ENCODE measurements at regions not wholly inside any gene's neighbourhood (a gene's known extent, or its start where the extent isn't known, plus 50 kb on each side); places are given as distances from the start of the nearest gene placed in this dataset.

GRCh38 chr1:101137144-101138126 lies 99.4 kb upstream of the S1PR1 start:
- DNase-seq (ENCODE audit: low spot score) = no peak
- Histone ChIP-seq H3K27ac (no peak overlapping the region), H2AFZ (no peak overlapping the region), H3K27me3 (no peaks in the 10 kb centered on the region), H3K79me2 (no peaks in the 10 kb centered on the region), H3K4me1 (ENCODE audit: insufficient read depth) (peaks cover 29% of the 10 kb centered on the region), H4K20me1 (ENCODE audit: insufficient read depth, poor library complexity, severe bottlenecking) (no peaks in the 10 kb centered on the region), H3K4me2 (peak overlapping the region; percentile 33), H3K4me3 (no peak overlapping the region), H3K36me3 (replicated peaks; ENCODE audit: insufficient read depth, low read depth) (no peaks in the 10 kb centered on the region), H3K9me2 (replicated peaks; ENCODE audit: insufficient read depth) (no peaks in the 10 kb centered on the region), H3K9me3 (ENCODE audit: low read depth) (no peaks in the 10 kb centered on the region)
- WGBS (ENCODE audit: low lambda C conversion rate, missing lambda C conversion rate) = 51% methylated on average over 5 of the region's 5 CpGs
- no peak for TF ChIP-seq EZH2phosphoT487 (IDR thresholded peaks at IDR 0.05; ENCODE audit: low read depth, severe bottlenecking, unreplicated experiment)
- TF ChIP-seq EZH2 (IDR thresholded peaks at IDR 0.05; ENCODE audit: borderline replicate concordance) = no peak
- no peak for TF ChIP-seq CTCF (IDR thresholded peaks at IDR 0.05; ENCODE audit: poor library complexity)

- Histone ChIP-seq H3K9me2 (replicated peaks; ENCODE audit: insufficient read depth) (no peaks in the 10 kb centered on the region), H4K20me1 (ENCODE audit: insufficient read depth, poor library complexity, severe bottlenecking) (no peaks in the 10 kb centered on the region), H3K27me3 (no peaks in the 10 kb centered on the region), H3K36me3 (replicated peaks; ENCODE audit: insufficient read depth, low read depth) (no peaks in the 10 kb centered on the region), H3K79me2 (no peaks in the 10 kb centered on the region), H3K4me3 (no peak overlapping the region), H2AFZ (no peak overlapping the region), H3K4me1 (ENCODE audit: insufficient read depth) (peaks cover 29% of the 10 kb centered on the region), H3K4me2 (peak overlapping the region; percentile 33), H3K9me3 (ENCODE audit: low read depth) (no peaks in the 10 kb centered on the region), H3K27ac (no peak overlapping the region)
- DNase-seq (ENCODE audit: low spot score) = no peak
- 59% methylated on average over 1 of the region's 1 CpG for WGBS (ENCODE audit: low lambda C conversion rate, missing lambda C conversion rate)
- no peak for TF ChIP-seq EZH2 (IDR thresholded peaks at IDR 0.05; ENCODE audit: borderline replicate concordance)
- peak; percentile 16 for TF ChIP-seq CTCF (IDR thresholded peaks at IDR 0.05; ENCODE audit: poor library complexity)
- TF ChIP-seq EZH2phosphoT487 (IDR thresholded peaks at IDR 0.05; ENCODE audit: low read depth, severe bottlenecking, unreplicated experiment) = no peak
These were observed 100.1 kb upstream of the S1PR1 start for GRCh38 chr1:101136739-101137138.

DNA sequence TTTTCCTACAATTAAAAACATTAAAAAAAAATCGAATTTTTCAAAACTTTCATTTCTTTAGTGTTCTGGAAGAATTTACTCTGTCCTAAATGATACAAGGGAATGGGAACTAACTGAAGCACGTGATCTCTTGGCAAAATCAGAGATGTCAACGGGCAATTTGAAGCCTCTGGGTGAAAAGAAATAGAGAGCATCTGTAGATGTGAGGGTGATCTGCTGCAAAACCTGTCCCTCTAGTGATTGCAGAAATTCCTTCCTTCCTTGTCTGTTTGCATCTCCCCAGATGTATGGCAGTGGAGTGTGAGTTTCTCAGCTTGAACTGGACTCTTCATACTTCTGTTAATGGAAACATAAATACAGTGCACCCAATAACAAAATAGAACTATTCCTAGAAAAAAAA lies 100.5 kb upstream of the S1PR1 start:
- no peaks in the 10 kb centered on the region for H4K20me1 ChIP-seq (ENCODE audit: insufficient read depth, poor library complexity, severe bottlenecking)
- H3K9me3 ChIP-seq (ENCODE audit: low read depth) = no peaks in the 10 kb centered on the region
- WGBS (ENCODE audit: low lambda C conversion rate, missing lambda C conversion rate) = 47% methylated on average over 3 of the region's 3 CpGs
- H3K4me2 ChIP-seq = peak overlapping the region; percentile 33
- H3K79me2 ChIP-seq = no peaks in the 10 kb centered on the region
- TF ChIP-seq EZH2 (IDR thresholded peaks at IDR 0.05; ENCODE audit: borderline replicate concordance) = no peak
- H3K4me1 ChIP-seq (ENCODE audit: insufficient read depth) = peaks cover 29% of the 10 kb centered on the region
- no peak for DNase-seq (ENCODE audit: low spot score)
- no peak overlapping the region for H2AFZ ChIP-seq
- no peaks in the 10 kb centered on the region for H3K27me3 ChIP-seq
- H3K36me3 ChIP-seq (replicated peaks; ENCODE audit: insufficient read depth, low read depth) = no peaks in the 10 kb centered on the region
- H3K9me2 ChIP-seq (replicated peaks; ENCODE audit: insufficient read depth) = no peaks in the 10 kb centered on the region
- H3K4me3 ChIP-seq = no peak overlapping the region
- no peak overlapping the region for H3K27ac ChIP-seq

- peaks cover 29% of the 10 kb centered on the region for H3K4me1 ChIP-seq (ENCODE audit: insufficient read depth)
- H3K9me2 ChIP-seq (replicated peaks; ENCODE audit: insufficient read depth) = no peaks in the 10 kb centered on the region
- no peaks in the 10 kb centered on the region for H4K20me1 ChIP-seq (ENCODE audit: insufficient read depth, poor library complexity, severe bottlenecking)
- H3K4me2 ChIP-seq = no peak overlapping the region
- TF ChIP-seq CTCF (IDR thresholded peaks at IDR 0.05; ENCODE audit: poor library complexity) = no peak
- TF ChIP-seq EZH2 (IDR thresholded peaks at IDR 0.05; ENCODE audit: borderline replicate concordance) = no peak
- TF ChIP-seq EZH2phosphoT487 (IDR thresholded peaks at IDR 0.05; ENCODE audit: low read depth, severe bottlenecking, unreplicated experiment) = no peak
- no peak overlapping the region for H3K27ac ChIP-seq
- H3K4me3 ChIP-seq = no peak overlapping the region
- H3K9me3 ChIP-seq (ENCODE audit: low read depth) = no peaks in the 10 kb centered on the region
- 98% methylated on average over 2 of the region's 2 CpGs for WGBS (ENCODE audit: low lambda C conversion rate, missing lambda C conversion rate)
- no peaks in the 10 kb centered on the region for H3K36me3 ChIP-seq (replicated peaks; ENCODE audit: insufficient read depth, low read depth)
- DNase-seq (ENCODE audit: low spot score) = no peak
- H3K27me3 ChIP-seq = no peaks in the 10 kb centered on the region
- H3K79me2 ChIP-seq = no peaks in the 10 kb centered on the region
- no peak overlapping the region for H2AFZ ChIP-seq
These were observed 101.3 kb upstream of the S1PR1 start for GRCh38 chr1:101135526-101135925.
